MCF 10A (cell line): ENCODE measurements at regions not wholly inside any gene's neighbourhood (a gene's known extent, or its start where the extent isn't known, plus 50 kb on each side); places are given as distances from the start of the nearest gene placed in this dataset.
A peak's percentile ranks its signal among the peaks of the same experiment; 100 is the strongest.

Experiments used
- BruUV-seq: library from RNA; stranded (reverse); fragments of 400-500 nt; replicated peaks from 2 replicates; lab custom pipeline; 2021; lab: Mats Ljungman, UMichigan
- CTCF ChIA-PET: fragments of 300-600 bp; sonication (Branson Sonifier 250); formaldehyde crosslinking; extraction: SDS; loops from one replicate; lab custom pipeline; 2021; ENCODE audit warnings: antibody characterized with exemption, inconsistent platforms; lab: Yijun Ruan, JAX
- POLR2A ChIA-PET: fragments of 300-600, 350-650 bp; sonication (Branson Sonifier 250); formaldehyde crosslinking; extraction: SDS; loops from one replicate; lab custom pipeline; 2020; ENCODE audit warnings: antibody characterized with exemption, inconsistent platforms; lab: Yijun Ruan, JAX
- DNase-seq: peaks from one replicate; pipeline ENCODE4 v3.0.0-alpha.2; 2018; ENCODE audit not compliant: unreplicated experiment
- H3K27ac Mint-ChIP-seq: one replicate; pipeline ENCODE4 v1.8.0; 2022; ENCODE audit warnings: mild to moderate bottlenecking, low read depth, mixed read lengths; ENCODE audit not compliant: unreplicated experiment
- H3K27me3 Mint-ChIP-seq: one replicate; pipeline ENCODE4 v1.8.0; 2022; ENCODE audit warnings: mixed read lengths; ENCODE audit not compliant: insufficient read depth, unreplicated experiment
- H3K36me3 Mint-ChIP-seq: one replicate; pipeline ENCODE4 v1.8.0; 2022; ENCODE audit warnings: mild to moderate bottlenecking, moderate library complexity, mixed read lengths; ENCODE audit not compliant: insufficient read depth, unreplicated experiment
- H3K4me1 Mint-ChIP-seq: one replicate; pipeline ENCODE4 v1.8.0; 2022; ENCODE audit warnings: mixed read lengths; ENCODE audit not compliant: insufficient read depth, unreplicated experiment
- H3K4me3 Mint-ChIP-seq: one replicate; pipeline ENCODE4 v1.8.0; 2022; ENCODE audit warnings: mild to moderate bottlenecking, moderate library complexity, mixed read lengths; ENCODE audit not compliant: unreplicated experiment
- H3K9me3 Mint-ChIP-seq: one replicate; pipeline ENCODE4 v1.8.0; 2022; ENCODE audit warnings: mixed read lengths; ENCODE audit not compliant: unreplicated experiment
- CTCF ChIP-seq: fragments of 200-600 bp; IDR thresholded peaks from one replicate; pipeline ENCODE4 v1.8.0; 2022; ENCODE audit warnings: antibody characterized with exemption, mild to moderate bottlenecking; ENCODE audit not compliant: unreplicated experiment
- intact Hi-C: fragments of 100-400 bp; cut with micrococcal nuclease; formaldehyde crosslinking; loops from 2 replicates; pipeline ENCODE4 v1.14.1; 2022

GRCh38 chr2:18795906-18796305, 206.5 kb upstream of the NT5C1B start:
- CTCF ChIA-PET = no interaction called here
- Mint-ChIP-seq H3K27ac (no peak overlapping the region), H3K4me1 (peaks cover 7% of the 10 kb centered on the region), H3K27me3 (no peaks in the 10 kb centered on the region), H3K36me3 (no peaks in the 10 kb centered on the region), H3K9me3 (no peaks in the 10 kb centered on the region), H3K4me3 (no peak overlapping the region)
- DNase-seq = no peak
- no TSS peak for BruUV-seq
- no peak for TF ChIP-seq CTCF
- POLR2A ChIA-PET = interaction anchor here (1.3 kb wide), 1 partner anchor 13 kb away, joined by 3 read pairs; no protein-coding TSS in a partner anchor
- intact Hi-C loops = no loop called here

GRCh38 chr2:18792684-18793083, 203.3 kb upstream of the NT5C1B start:
- no peaks in the 10 kb centered on the region for H3K9me3 Mint-ChIP-seq
- H3K27ac Mint-ChIP-seq = no peak overlapping the region
- intact Hi-C loops = no loop called here
- H3K27me3 Mint-ChIP-seq = no peaks in the 10 kb centered on the region
- no peak for DNase-seq
- no peak overlapping the region for H3K4me3 Mint-ChIP-seq
- ChIA-PET CTCF (interaction anchor here (0.6 to 0.8 kb wide), 2 partner anchors 42 to 190 kb away, joined by 3 read pairs; no protein-coding TSS in a partner anchor), POLR2A (interaction anchor here (0.7 kb wide), 1 partner anchor 197 kb away, joined by 4 read pairs; no protein-coding TSS in a partner anchor)
- no TSS peak for BruUV-seq
- H3K36me3 Mint-ChIP-seq = no peaks in the 10 kb centered on the region
- peaks cover 7% of the 10 kb centered on the region for H3K4me1 Mint-ChIP-seq
- TF ChIP-seq CTCF = no peak

- intact Hi-C loops = no loop called here
These were observed 202.9 kb upstream of the NT5C1B start for GRCh38 chr2:18792226-18792629.

More at GRCh38 chr2:18792226-18792629, 202.9 kb upstream of the NT5C1B start:
- no peak overlapping the region for H3K4me3 Mint-ChIP-seq
- ChIA-PET CTCF (interaction anchor here (0.6 to 0.8 kb wide), 3 partner anchors 14 to 190 kb away, joined by 3 read pairs; no protein-coding TSS in a partner anchor), POLR2A (interaction anchor here (0.6 to 0.7 kb wide), 2 partner anchors 13 to 198 kb away, joined by 3 to 4 read pairs; no protein-coding TSS in a partner anchor)
- H3K9me3 Mint-ChIP-seq = no peaks in the 10 kb centered on the region
- H3K27me3 Mint-ChIP-seq = no peaks in the 10 kb centered on the region
- DNase-seq = peak; percentile 14
- BruUV-seq = no TSS peak
- peaks cover 7% of the 10 kb centered on the region for H3K4me1 Mint-ChIP-seq
- H3K27ac Mint-ChIP-seq = no peak overlapping the region
- TF ChIP-seq CTCF = no peak
- H3K36me3 Mint-ChIP-seq = no peaks in the 10 kb centered on the region
